Glomerular endothelial cell (primary cell): ENCODE measurements at regions not wholly inside any gene's neighbourhood (a gene's known extent, or its start where the extent isn't known, plus 50 kb on each side); places are given as distances from the start of the nearest gene placed in this dataset.
"Not testable (repeated sequence)": the region's sequence is repeated elsewhere in the genome, so short reads cannot be mapped to it uniquely, and the experiment has no call there.

Source experiments
- DNase-seq: peaks from one replicate; pipeline ENCODE4 v3.0.0-alpha.2; 2011; ENCODE audit warnings: low read depth, low spot score; ENCODE audit errors: extremely low read depth

DNA sequence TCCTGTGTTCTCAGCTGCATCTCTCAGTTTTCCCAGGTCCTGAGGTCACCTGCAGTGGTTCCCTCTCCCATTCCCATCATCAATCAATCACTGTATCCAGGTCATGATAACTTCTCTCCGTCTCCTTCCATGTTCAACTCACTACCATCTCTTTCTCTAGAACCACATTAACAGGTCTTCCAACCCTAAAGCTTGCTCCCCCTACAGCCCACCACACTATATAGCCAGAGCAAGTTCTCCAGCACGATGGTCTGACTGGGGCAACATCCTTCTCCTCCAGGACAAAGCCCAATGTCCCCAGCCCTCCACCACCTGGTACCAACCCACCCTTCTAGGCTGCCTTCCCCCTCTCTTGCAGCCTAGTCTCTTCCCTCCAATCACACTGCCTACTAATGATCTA, 241.6 kb downstream of the CDK5RAP2 start:
- DNase-seq = no peak

DNA sequence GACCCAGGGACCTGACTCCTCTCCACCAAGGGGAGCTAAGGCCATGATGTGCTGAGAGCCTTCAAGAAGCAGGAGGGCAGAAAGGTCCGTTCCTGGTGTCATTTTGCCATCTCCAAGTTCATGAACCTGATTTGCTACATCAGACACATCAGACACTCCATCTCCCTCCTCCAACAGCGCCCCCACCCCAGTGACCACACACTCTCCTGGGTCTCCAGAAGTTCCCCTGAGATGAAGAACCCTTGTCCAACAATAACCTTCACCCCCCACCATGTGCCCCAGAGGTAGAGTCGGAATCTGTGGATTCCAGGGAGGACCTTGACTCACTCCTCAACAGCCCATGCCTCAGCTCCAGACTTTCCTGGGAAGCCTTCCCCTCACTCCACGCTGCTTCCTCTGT, 242.8 kb downstream of the CDK5RAP2 start:
- DNase-seq = no peak

- DNase-seq = no peak
These were observed 243.2 kb downstream of the CDK5RAP2 start for GRCh38 chr9:120336753-120337090.

DNA sequence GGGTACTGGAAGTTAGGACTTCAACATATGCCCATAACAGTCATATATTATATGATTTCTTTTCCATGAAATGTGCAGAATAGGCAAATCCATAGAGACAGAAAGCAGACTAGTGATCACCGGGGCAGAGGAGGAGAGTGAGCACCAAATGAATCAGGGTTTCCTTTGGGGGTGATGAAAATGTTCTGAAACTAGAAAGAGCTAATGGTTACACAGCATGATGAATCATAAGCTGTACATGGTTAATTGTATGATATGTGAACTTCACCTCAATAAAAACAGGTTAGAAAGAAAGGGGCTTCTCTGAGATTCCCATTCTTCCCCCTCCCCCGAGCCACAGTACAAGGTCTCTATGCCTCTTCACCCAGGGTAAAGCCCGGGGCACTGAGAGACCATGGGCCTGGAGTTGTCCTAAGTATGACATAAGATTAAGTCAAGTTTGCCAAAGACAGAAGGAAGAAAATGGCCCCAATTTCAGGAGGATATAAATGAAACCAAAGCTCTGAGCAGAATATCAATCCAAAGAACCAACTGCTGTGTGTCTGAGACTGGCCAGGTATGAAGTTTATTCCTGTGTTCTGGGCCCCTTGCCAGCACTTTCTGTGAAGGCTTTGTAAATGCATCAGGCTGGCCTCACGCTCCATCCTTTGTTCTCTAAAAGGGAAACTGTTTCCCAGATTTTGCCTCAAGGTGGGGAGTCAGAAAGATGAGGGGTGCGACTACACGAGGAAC, 243.8 kb downstream of the CDK5RAP2 start:
- no peak for DNase-seq

GRCh38 chr9:120331913-120332312, 248.1 kb downstream of the CDK5RAP2 start:
- DNase-seq = no peak

GRCh38 chr9:120330031-120330430, 249.9 kb downstream of the CDK5RAP2 start:
- no peak for DNase-seq

DNA sequence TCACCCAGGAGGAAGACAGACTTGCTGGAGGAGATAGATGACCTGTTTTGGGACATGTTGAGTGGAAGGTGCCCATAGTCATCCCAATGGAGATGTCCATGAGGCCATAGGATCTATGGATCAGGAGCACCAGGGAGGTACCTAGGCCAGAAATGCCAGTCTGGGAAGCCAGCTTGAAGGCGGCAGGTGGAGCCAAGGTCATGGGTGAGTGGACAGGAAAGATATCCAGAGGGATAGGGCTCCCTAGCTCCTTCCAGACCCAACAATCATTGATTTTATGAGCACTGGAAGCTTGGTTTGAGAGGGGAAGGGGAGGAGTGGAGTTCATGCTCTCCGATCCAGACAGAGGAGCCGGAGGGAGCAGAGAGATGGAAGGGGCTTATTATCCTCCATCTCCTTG, 252.6 kb downstream of the CDK5RAP2 start:
- DNase-seq = no peak

DNA sequence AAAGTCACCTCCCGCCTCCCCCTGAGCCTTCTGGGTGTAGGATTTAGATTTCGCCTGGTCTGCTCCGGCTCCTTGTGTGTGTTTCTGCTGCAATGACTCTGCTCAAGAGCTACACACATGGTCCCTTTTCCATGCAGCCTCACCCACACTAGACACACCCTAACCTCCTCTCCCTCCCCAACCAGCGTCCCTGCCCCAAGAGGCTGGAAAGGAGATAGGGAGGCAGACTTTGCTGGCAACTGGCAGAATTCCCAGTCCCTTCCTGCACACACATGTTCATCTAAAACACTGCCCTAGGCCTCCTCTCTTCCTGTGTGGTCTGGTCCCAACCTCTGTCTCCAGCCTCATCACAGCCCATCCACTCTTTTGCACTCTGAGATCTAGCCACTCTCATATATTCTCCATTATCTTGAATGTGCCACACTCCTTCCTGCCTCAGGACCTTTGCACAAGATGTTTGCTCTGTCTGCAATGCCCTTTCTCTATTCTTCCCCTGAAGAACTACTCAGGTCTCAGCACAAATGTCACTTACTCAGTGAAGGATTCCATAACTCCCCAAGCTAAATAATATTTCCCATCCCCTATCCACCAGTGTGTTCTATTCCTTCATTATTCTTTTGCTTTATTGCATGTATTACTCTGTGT, 253.8 kb downstream of the CDK5RAP2 start:
- no peak for DNase-seq

- no peak for DNase-seq
These were observed 254.8 kb downstream of the CDK5RAP2 start for GRCh38 chr9:120324996-120325642.

DNA sequence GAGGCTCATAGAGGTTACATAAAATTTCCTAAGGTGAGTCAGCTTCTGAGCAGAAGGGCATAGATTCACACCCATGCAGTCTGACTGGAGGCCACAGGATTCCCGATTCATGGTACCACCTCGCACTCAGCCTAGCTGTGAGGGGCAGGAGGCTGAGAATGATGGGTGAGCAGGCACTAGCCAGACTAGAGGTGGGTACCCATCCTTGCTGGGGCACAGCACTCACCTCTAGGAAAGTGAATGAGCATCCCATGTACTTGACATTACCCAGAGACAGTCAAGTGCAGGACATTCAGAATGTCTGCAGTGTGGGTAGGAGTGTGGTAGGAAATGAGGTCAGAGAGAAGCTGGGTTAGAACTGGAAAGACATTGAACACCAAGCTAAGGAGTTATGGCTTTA, 255.5 kb downstream of the CDK5RAP2 start:
- DNase-seq = no peak

DNA sequence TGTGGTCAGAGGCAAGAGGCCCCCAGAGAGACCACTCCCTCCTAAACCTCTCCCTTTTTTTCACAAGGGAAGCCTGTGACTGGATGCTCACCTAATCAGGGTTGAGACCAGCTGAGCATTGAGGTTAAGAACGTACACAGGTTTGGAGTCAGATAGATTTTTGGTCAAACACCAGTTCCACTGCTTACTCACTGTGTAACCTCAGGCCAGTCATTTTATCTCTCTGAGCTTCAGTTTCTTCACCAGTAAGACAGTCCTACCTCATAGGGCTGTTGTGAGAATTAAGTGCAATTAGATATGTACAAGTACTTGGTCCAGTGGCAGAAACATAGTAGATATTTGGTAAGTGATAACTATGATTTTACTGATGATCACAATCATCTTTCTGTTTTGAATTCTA, 256.8 kb downstream of the CDK5RAP2 start:
- DNase-seq = no peak

- DNase-seq = no peak
These were observed 260.5 kb downstream of the CDK5RAP2 start for GRCh38 chr9:120319452-120319851.

DNA sequence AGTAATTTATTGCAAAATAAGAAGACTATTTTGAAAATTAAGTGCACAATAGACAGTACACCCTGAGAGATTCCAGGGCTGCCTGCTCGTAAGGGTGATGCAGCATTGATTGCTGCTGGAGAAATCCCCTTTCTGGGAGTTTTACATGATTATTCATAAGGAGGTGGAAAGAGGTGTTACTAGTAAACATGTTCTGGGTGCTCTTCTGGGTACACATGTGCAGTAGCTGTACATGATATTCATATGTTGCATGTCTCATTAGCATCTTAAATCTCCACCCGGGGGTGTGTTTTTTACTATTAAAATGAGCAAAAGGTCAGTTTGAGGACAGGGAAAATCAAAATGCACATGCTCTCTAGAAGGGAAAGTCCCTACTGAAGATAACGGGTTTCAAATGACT, 264.8 kb downstream of the CDK5RAP2 start:
- DNase-seq = no peak

- DNase-seq = no peak
These were observed 267.9 kb downstream of the CDK5RAP2 start for GRCh38 chr9:120312031-120312430.

DNA sequence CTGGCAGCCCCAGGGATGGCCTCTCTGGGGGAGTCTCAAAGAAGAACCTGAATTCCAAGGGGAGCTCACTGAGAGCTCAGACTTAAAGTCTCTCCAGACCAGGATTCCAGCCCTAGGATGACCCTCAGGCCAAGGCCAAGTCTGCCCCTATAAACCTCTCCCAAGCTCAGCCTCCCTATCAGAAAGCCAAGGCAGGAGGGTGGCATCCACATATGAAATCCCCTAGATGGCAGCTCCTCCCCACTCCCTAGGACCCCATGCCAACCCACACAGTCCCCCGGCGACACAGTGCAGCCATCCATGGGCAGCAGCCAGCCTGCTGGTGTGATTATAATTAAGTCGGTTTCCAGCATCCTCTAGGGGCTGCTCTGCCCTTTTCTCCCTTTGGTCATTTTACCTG, 269.9 kb downstream of the CDK5RAP2 start:
- DNase-seq = no peak

DNA sequence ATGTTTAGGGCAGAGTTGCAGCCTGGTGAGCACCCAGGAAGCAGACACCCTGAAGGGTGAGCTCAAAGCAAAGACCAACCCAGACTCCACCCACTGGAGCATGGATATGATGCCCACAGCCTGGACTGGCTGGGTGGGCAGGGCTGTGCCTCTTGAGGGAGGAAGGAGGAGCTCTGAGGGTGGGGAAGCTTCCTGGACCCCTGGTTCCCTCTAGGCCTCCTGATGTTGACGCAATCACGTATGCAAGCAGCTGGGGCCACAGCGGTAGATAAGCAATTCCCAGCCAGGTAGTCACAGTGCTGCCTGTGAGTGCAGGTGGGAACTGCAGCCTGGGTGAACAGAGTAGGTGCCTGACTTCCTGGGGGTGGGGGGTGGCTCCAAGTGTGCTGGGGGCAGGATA, 271.5 kb downstream of the CDK5RAP2 start:
- DNase-seq = no peak

GRCh38 chr9:120307599-120307998, 272.4 kb downstream of the CDK5RAP2 start:
- no peak for DNase-seq

GRCh38 chr9:120306561-120306960, 273.4 kb downstream of the CDK5RAP2 start:
- DNase-seq = no peak

DNA sequence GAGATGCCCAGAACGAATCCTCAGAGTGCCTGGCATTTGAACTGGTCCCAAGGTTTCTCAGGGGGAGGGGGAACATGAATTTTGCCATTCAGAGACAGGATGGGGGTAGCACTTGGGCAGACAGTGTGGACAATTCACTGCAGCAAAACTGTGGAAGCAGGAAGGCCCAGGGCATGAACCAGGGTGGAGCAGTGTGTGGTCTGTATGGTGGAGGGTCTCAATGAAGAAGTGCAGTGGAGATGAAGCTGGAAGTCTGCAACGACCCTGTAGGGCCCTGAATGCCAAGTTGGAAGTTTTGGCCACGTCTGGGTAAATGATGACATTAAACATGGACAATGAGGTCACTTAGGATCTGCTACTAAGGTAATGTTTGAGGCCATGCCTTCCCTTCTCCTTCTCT, 273.9 kb downstream of the CDK5RAP2 start:
- no peak for DNase-seq

DNA sequence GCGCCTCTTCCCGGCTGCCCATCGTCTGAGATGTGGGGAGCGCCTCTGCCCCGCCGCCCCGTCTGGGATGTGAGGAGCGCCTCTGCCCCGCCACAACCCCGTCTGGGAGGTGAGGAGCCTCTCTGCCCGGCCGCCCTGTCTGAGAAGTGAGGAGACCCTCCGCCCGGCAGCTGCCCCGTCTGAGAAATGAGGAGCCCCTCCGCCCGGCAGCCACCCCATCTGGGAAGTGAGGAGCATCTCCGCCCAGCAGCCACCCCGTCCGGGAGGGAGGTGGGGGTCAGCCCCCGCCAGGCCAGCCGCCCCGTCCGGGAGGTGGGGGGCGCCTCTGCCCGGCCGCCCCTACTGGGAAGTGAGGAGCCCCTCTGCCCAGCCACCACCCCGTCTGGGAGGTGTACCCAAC, 275.1 kb downstream of the CDK5RAP2 start:
- DNase-seq = not testable (repeated sequence)

- no peak for DNase-seq
These were observed 276.4 kb downstream of the CDK5RAP2 start for GRCh38 chr9:120303519-120303918.

GRCh38 chr9:120299785-120300184, 280.2 kb downstream of the CDK5RAP2 start:
- DNase-seq = no peak
